HG02678 (cell line): ENCODE measurements at regions not wholly inside any gene's neighbourhood (a gene's known extent, or its start where the extent isn't known, plus 50 kb on each side); places are given as distances from the start of the nearest gene placed in this dataset.

Source experiments
- ATAC-seq: cut with Tn5 transposase; IDR thresholded peaks from one replicate; pipeline ENCODE4 v1.9.1; 2021; ENCODE audit warnings: mild to moderate bottlenecking, moderate library complexity; ENCODE audit not compliant: unreplicated experiment

DNA sequence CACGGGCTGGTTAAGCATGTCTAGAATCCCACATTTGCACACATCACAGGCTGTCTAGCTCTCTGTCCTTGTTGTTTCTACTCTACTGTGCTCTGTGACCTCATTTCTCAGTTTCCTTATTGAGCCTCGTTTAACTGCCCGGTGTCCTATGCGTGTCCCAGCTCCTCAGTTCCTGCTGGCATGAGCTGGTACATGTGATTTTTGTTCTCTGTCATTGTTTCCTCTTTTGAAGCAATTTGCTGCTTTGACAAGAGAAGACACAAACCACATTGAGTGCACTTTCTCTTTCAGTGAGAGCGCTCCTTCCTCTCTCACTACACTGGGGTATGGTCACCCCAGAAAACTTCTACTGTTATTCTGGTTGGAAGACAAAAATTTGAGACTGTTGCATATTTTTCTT is 563.5 kb downstream of the PDCD6IP start:
- ATAC-seq = peak; percentile 95

DNA sequence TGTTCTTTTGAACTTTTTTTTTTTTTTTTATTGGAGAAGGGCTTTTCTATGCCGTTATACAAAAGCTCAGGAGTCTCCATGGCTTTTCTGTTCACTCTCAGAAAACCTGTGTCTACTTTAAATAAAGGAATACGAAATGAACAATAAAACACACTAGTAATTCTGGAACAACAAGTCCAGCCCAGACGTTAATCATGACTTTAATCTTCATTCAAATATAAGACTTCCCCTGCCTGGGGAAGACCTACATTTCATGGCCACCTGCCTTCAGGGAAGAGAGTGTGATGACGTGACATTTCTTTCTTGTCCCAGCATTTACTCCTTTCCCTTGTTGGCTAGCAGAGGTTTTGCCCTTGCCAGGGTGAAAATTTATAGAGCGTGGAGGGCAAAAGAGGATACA is 564.5 kb downstream of the PDCD6IP start:
- no peak for ATAC-seq

DNA sequence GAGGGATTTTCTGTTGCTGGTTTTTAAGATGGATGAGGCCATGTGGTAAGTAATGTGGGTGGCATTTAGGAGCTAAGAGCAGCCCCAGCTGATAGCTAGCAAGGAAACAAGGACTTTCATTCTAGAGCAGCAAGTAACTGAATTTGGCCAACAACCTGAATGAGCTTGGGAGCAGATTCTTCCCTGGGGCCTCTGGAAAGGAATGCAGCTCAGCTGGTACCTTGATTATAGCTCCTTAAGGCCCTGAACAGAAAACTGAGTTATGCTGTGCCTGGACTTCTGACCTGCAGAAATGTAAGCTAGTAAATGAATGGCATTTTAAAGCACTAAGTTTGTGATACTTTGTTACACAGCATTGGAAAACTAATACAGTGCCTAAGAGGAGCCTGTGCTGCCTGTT is 565.5 kb downstream of the PDCD6IP start:
- no peak for ATAC-seq

DNA sequence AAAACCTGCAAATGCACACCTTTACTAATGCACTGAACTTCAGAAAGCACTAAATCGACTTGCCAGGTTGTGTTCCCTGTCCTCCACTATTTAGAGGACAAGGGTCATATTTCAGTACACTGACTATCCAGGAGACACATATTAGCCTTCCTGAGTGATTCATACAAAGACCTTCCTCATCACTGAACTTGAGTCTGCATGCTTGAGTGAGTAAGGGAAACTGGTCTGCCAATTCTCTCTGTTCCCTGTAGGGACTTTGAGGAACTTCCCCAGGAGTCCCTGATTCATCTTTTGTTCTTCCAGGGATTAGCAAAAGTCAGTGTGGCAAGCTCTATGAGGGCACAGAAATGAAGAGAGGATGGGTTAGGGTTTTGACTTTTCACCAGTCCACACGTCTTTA is 565.9 kb downstream of the PDCD6IP start:
- no peak for ATAC-seq

DNA sequence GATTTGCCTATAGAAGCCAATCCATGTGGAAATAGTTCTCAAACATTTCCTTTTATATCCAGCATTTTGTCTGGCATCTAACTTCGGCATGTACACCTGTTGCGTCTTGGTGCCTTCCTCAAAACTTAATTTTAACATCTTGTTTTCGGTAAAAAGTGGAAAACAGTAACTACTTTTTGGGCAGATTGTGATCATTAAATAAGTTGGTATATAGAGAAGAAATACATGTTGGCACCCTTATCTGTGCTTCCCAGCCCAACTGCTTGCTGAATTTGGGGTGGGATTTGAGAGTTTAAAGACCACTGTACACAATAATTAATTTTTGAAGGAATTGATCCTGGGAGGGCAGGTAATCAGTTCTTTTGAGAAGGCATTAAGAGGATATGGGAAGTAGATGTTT is 566.8 kb downstream of the PDCD6IP start:
- ATAC-seq = no peak

DNA sequence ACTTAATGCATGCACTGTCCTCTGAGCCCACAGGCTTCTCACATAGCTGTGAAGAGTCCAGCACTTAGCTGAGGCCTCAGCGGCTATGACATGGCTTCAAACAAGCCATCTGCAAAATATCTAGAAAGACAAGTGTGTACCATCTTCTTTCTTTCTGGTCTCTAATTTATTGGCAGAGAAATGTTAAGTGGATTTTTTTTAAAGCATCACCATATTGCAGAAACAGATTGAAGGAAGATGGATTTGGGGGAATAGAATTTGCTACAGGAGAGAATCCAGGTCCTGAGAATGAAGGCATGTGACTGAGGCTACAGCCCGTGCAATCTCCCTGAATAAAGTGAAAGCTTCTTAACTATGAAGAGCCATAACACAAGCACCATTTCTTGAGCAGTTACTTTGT is 567.3 kb downstream of the PDCD6IP start:
- no peak for ATAC-seq

DNA sequence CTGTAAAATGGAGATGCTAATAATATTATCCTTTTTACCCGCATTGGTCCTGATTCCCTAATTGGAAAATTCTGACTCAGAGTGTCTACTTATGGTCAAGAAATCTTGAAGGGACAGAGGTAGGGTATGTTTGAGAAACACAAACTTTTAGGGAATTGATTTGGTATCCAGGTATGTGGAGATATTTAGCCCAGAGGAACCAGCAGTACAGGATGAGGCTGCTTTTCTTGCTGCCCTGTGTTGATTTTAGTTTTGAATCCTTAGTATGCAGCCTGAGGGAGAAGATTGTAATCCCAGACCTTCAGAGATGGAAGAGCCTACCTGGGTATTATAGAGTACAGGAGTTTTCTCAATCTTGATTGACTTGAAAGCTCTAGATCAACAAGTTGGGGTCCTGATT is 569.1 kb downstream of the PDCD6IP start:
- no peak for ATAC-seq

DNA sequence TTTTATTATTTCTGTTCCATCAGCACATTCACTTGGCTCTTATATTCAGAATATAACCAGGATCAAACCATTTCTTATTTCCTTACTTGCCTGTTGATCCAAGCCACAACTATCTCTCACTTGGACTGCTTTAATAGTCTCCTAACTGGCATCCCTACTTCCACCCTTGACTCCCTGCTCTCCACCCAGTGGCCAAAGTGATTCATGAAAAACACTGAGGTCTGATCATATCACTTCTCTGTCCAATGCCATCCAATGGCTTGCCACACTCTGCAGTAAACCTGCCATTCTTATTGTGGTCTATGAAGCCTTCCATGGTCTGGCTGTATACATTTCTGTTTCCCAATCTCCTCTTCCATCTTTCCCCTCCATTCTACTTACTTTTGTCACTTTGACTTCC is 576.1 kb downstream of the PDCD6IP start:
- no peak for ATAC-seq

DNA sequence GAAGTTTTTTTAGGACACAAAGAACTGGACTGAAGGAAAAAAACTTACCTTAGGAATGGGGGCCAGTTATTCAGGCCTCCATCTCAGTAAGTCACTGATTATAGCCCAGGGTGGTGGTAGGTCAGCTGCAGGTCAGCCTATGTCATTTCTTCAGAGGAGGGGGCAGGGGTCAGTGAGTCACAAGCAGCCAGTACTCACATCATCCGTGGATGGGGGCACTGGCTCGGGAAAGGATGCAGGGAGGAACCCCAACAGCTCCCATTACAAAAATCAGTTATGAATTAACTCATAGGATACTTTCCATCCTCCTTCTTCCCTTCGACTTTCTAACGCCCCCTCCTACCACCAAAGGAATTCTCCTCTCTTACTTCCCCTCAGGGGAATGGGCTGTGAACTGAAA is 578.3 kb downstream of the PDCD6IP start:
- no peak for ATAC-seq

DNA sequence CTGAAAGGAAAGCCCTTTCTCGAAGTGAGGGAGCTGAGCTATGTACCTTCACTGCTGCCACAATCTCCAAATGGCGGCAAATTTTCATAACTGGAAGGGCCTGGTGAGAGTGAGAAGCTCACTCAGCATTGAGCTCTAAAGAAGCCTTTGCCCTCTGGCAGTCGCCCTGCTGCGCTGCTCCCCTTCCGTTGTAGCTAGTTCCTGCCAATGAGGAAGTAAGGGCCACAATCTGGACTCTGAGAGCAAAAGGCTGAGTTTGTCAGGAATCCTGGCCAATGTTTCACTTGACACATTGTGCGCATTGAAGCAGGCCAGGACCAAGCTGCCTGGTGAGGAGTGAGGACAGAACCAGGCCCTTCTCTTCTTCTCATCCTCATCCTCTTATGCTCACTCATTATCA is 579.5 kb downstream of the PDCD6IP start:
- no peak for ATAC-seq

DNA sequence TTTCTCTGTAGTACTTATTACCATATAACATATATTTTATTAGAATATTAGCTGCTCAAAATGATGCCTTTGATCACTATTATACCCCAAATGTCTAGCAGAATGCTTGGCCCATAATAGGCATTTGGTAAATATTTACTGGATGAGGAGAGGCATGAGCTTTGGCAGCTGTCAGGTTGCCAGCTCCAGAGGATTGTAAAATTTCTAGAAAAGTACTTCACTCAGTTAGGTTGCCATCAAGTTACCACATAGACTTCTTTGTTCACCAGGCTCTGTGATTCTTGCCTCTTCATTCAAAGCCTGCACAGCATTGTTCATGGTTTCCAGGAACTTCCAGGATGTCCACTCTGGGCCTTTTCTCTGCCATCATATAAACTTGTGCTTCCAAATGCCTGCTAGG is 582.8 kb downstream of the PDCD6IP start:
- ATAC-seq = no peak

DNA sequence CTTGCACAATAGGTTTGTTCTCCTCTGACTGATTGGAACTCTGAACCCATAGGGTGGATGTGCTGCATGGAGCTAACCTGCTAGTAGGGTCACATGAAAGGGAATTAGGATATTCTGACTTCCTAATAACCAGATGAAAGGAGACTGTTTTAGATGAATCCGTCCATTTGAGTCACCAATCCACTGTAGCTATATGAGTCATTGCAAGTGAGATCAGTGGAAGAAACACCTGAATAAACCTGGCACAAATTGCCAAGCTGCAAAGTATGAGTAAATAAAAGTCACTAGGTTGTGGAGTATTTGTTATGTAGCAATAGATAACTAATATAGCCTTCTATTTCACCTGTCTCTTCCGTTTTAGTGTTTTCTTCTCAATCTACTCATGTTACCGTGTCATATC is 584.4 kb downstream of the PDCD6IP start:
- ATAC-seq = no peak

DNA sequence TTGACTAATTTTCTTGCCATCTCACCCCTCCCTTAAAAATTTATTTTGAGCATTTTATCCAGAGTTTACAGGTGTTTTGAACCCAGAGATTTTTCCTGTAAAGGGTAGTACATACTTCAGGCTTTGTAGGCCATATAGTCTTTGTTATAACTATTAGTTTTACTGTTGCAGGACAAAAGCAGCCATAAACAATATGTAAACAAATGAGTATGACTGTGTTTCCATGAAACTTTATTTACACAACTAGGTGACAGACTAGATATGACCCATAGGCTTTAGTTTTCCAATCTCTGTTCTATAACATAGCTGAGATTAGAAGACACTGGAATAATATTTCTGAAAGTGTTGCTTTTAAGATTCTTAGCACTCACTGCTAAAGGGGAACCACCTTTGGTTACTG is 587.9 kb downstream of the PDCD6IP start:
- no peak for ATAC-seq

DNA sequence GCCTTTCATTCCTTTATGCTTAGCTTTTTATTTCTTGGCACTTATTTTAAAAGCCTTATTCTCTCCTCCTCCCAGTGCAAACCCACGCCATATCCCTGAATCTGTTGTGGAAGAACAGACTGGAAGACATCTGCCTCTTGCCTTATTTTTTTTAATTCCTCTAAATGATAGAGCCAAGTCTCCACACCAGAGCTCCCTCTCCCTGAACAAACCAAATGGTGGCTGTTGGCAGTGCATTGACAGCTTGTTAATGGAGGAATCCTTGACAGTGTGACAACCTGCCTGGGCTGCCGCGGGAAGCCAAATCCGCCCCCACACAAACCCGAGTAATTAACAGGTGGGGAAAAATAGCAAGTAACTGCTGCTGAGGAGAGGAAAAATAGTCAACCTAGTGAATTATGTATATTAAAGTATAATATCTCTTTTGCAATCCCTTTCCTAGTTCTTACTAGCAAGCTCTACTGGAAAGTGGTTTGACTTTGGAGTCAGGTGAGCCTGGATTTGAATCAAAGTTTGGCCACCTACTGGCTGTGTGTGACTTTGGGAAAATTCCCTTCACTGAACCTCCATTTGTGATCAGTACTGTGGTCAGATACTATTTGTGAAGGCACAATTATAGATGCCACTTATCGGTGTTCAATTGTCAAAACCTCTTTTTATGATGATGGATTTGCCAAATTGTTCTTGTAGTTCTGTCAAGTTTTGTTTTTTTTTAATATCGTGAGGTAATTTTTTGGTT is 589.6 kb downstream of the PDCD6IP start:
- ATAC-seq = no peak

DNA sequence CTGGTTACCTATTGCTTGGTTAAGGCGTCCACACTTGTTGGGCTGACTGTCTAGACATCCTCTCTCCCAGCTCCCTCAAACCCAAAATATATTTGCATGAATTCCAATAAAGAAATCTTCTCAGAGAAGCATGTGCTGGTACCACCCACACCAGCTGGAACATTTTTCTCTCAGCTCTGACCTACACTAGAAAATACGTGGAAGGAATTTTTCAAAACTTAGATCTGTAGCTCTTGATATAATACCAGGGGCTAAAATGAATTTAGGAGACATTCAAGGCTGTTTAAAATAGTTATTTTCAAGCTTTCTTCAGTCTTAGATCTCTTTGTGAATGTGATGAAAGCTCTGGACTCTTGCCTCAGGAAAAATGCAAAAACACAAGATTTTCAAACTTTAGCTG is 590.4 kb downstream of the PDCD6IP start:
- ATAC-seq = no peak

DNA sequence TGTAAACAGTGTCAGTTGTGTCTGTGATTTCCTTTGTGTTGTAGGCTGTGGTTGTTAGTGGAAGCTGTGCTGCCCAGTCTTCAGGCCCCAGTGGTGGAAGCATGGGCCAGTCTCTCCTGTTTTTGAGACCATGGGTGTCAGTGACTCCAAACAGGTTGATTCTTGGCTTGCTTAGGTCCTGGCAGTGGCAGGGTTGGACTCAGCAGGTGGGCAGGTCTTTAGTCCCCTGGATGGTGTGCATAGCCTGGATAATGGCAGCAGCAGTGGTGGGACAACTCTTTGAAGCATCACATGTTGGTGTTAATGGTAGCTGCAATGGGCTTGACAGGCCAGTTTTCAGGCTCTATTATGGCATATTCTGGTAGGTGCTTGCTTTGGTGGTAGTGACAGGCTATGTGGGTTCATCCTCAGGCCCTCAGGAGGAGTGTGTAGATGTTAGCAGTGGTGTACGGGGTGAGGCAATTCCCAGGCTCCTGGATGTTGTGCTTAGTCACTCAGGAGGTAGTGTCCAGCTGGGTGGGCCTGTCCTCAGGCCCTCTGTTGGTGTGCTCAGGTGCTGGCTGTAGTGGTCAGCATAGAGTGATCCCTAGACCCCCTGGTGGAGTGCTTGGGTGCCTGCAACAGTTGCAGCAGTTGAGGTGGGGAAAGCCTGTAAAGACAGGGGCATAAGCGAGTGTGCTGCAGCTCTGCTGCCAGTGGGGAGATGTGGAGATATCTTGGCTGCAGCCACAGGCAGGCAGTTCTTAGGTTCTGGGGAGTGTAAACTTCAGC is 596.7 kb downstream of the PDCD6IP start:
- no peak for ATAC-seq

DNA sequence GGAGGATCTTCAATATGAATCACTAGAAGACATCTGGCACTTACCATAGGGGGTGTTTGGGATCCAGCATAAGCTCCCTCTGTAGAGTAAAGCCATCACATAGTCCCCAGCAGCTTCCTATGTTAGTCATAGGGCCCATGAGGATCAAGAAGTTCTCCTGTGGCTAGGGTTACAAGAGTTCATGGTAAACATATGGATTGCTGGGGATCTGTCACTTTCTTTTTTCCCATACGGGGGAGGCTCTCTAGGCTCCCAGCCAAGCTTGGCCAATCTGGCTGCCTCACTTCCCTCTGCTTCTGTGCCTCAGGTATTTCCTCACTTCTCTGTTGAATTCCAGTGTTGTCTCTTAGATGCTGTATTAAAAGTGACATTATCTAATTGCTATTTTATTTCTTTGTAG is 597.9 kb downstream of the PDCD6IP start:
- ATAC-seq = no peak

DNA sequence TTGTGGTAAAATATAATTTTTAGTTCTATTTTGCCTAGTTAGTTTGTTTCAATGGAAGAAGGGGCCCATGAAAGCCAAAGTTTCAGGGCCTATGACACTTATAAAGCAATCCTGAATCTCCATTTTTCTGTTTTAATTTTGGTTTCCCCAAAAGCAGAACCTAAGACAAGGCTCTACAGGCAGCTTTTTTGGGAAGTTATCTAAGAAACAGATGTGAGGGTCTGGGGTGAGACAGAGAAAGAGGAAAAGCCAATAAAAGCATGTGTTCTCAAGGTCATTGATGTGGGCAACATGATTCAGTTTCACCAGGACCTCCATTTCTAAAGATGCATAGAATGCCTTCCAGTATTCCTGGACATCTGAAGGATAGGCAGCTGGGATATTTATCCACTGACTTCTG is 598.5 kb downstream of the PDCD6IP start:
- no peak for ATAC-seq

DNA sequence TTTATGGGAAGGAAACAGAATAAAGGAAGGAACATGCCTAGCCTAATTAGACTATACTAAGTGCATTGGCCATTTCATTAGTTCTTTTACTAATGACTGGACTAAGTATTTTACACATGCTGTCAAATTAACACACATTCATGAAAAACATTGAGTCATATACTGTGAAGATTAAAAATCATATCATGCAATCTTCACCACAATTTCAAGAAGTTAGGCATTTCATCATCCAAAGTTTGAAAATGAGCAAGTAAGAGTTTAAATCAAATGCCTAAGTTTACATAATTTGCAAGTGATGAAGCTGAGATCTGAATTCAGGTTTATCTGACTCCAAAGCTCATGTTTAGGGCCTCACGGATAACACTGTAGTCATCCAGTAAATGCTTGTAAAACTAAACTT is 601.0 kb downstream of the PDCD6IP start:
- no peak for ATAC-seq

DNA sequence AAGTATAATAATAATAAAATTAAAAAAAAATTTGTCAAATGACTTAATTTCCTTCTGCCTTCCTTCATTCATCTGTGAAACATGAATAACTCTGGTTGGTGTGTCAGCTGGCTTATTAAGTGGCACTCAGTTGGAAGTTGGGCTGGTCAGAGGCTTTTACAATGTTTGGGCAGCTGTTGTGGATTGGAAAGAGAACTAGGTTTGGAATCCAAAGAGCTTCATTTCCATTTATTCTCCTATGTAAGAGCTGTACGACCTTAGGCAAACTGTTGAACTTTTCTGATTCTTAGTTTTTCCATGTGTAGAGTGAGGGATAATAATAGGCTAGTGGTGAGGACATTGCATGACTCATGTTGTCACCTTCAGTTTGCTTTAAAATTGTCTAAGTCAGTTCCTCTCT is 606.7 kb downstream of the PDCD6IP start:
- no peak for ATAC-seq

DNA sequence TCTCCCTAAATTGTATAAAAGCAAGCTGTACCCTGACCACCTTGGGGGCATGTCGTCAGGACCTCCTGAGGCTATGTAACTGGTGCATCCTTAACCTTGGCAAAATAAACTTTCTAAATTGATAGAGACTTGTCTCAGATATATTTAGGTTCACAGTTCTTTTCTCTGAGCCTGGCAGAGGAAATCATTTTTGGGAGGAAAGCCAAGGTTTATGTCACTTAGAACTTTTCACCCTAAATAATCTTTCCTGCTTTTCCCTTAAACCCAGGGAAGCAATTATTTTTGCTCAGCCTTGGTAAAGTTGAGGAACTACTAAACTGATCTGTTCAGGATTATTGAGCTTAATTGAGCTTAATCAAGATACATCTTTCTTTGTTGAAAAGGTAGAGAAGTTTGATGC is 608.9 kb downstream of the PDCD6IP start:
- no peak for ATAC-seq

DNA sequence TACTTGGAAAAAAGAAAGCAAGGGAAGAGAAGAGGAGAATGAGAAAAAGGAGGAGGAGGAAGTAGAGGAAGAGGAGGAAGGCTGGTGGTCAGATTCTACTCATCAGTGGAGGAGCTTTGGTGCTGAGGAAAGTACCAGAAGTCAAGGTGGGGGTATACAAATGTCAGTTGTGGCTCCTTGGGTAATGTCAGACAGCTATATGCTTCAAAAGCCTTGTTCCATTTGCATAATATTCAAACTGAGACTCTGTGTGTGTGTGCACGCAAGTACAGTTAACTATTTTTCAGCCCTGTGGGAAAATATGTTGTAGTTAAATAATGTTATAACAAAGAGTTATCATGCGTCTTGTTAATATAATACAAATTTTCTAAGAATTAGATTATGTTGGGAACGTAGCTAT is 609.7 kb downstream of the PDCD6IP start:
- ATAC-seq = peak; percentile 63

DNA sequence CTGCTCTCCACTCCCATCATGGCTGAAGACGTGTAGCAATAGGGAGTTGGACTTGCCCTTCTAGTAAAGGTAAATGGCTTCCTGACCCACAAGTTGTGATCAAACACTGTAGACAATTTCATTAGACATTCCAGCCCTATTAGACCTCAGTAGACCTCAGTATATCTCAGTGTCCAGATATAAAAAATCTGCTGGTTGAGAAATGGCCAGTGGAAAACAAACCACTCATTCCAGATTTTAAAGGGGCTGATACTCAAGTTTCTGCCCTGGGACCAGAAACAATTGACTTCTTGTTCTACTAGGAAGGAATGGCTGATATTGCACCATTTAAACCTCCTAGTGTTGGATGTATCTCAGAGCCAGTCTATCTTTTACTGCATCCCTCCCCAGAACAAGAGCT is 613.2 kb downstream of the PDCD6IP start:
- no peak for ATAC-seq
